Astrocyte (in vitro differentiated cells and primary cell): ENCODE measurements at regions not wholly inside any gene's neighbourhood (a gene's known extent, or its start where the extent isn't known, plus 50 kb on each side); places are given as distances from the start of the nearest gene placed in this dataset.

ENCODE experiments used
- DNase-seq: peaks from one replicate; pipeline ENCODE4 v3.0.0-alpha.2; 2010; ENCODE audit warnings: low read depth
- FAIRE-seq: peaks from 2 replicates; lab custom pipeline; 2011; peaks lifted over from hg19 to GRCh38; lab: Jason Lieb, UNC
- H2AFZ ChIP-seq: 2 replicates; pipeline ENCODE4 v1.6.0; 2012; ENCODE audit warnings: low read depth, low read length, inconsistent platforms
- H3K27ac ChIP-seq: 2 replicates; pipeline ENCODE4 v1.5.1; 2011; ENCODE audit warnings: low read depth, low read length, inconsistent platforms
- H3K27me3 ChIP-seq: 2 replicates; pipeline ENCODE4 v1.6.0; 2011; ENCODE audit warnings: low read length, inconsistent platforms; ENCODE audit not compliant: insufficient read depth
- H3K36me3 ChIP-seq: 2 replicates; pipeline ENCODE4 v1.5.1; 2011; ENCODE audit warnings: low read length, inconsistent platforms; ENCODE audit not compliant: insufficient read depth
- H3K4me1 ChIP-seq: 2 replicates; pipeline ENCODE4 v1.5.1; 2011; ENCODE audit warnings: low read length, inconsistent platforms; ENCODE audit not compliant: insufficient read depth
- H3K4me2 ChIP-seq: 2 replicates; pipeline ENCODE4 v1.6.0; 2012; ENCODE audit warnings: low read length, inconsistent platforms
- H3K4me3 ChIP-seq: 2 replicates; pipeline ENCODE4 v1.5.1; 2011; ENCODE audit warnings: low read depth, mild to moderate bottlenecking, low read length, inconsistent platforms; ENCODE audit not compliant: insufficient read depth
- H3K79me2 ChIP-seq: 2 replicates; pipeline ENCODE4 v1.6.0; 2012; ENCODE audit warnings: mild to moderate bottlenecking, low read length, inconsistent platforms; ENCODE audit not compliant: insufficient read depth
- H3K9ac ChIP-seq: 2 replicates; pipeline ENCODE4 v1.6.0; 2012; ENCODE audit warnings: mild to moderate bottlenecking, low read length, inconsistent platforms
- H3K9me3 ChIP-seq: 2 replicates; pipeline ENCODE4 v1.5.1; 2012; ENCODE audit warnings: low read depth, mild to moderate bottlenecking, low read length, inconsistent platforms; ENCODE audit not compliant: insufficient read depth
- H4K20me1 ChIP-seq: 2 replicates; pipeline ENCODE4 v1.6.0; 2012; ENCODE audit warnings: low read length, inconsistent platforms; ENCODE audit not compliant: insufficient read depth
- H3K27ac Mint-ChIP-seq: one replicate; pipeline ENCODE4 v1.8.0; 2021; ENCODE audit warnings: mild to moderate bottlenecking, mixed read lengths; ENCODE audit not compliant: unreplicated experiment
- H3K27me3 Mint-ChIP-seq: one replicate; pipeline ENCODE4 v1.8.0; 2021; ENCODE audit warnings: low read depth, mixed read lengths; ENCODE audit not compliant: unreplicated experiment
- H3K36me3 Mint-ChIP-seq: one replicate; pipeline ENCODE4 v1.8.0; 2021; ENCODE audit warnings: low read depth, mixed read lengths; ENCODE audit not compliant: unreplicated experiment
- H3K4me1 Mint-ChIP-seq: one replicate; pipeline ENCODE4 v1.8.0; 2021; ENCODE audit warnings: low read depth, mixed read lengths; ENCODE audit not compliant: unreplicated experiment
- H3K4me3 Mint-ChIP-seq: one replicate; pipeline ENCODE4 v1.8.0; 2021; ENCODE audit warnings: mild to moderate bottlenecking, moderate library complexity, mixed read lengths; ENCODE audit not compliant: unreplicated experiment
- H3K9me3 Mint-ChIP-seq: one replicate; pipeline ENCODE4 v1.8.0; 2021; ENCODE audit warnings: mild to moderate bottlenecking, mixed read lengths; ENCODE audit not compliant: unreplicated experiment
- EZH2 ChIP-seq: IDR thresholded peaks from 2 replicates; pipeline ENCODE4 v1.6.1; 2012; ENCODE audit warnings: mild to moderate bottlenecking, low read length, inconsistent platforms; ENCODE audit not compliant: insufficient read depth
- TF ChIP-seq, protein P1 (sequence below): IDR thresholded peaks from 2 replicates; pipeline ENCODE4 v1.5.1; 2011; ENCODE audit warnings: low read depth, mild to moderate bottlenecking, inconsistent platforms, low read length, moderate library complexity; ENCODE audit not compliant: insufficient read depth

DNA sequence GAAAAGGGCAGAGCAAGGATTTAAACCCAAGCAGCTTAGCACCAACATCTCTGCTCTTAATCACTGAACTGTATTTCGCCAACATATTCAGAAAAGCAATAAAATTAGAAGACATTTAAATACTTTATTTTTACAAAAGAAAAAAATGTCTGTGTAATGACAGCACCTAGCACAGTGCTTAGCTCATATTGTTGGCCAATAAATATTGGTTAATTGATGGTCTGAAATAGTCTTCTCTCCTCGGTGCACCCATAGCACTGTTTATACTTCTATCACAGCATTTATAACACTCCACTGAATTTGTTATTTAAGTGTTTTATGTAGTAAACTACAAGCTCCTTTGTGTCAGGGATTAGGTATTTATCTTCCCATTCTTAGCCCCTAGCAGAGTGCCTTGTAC is 70.9 kb upstream of the PLPPR4 start:
- FAIRE-seq: no peak
- Histone ChIP-seq H2AFZ (no peak overlapping the region), H3K27ac (no peak overlapping the region), H4K20me1 (no peaks in the 10 kb centered on the region), H3K27me3 (no peaks in the 10 kb centered on the region), H3K79me2 (no peaks in the 10 kb centered on the region), H3K9me3 (no peaks in the 10 kb centered on the region), H3K4me1 (no peaks in the 10 kb centered on the region), H3K36me3 (no peaks in the 10 kb centered on the region), H3K4me3 (no peak overlapping the region), H3K9ac (no peak overlapping the region), H3K4me2 (no peak overlapping the region)
- Mint-ChIP-seq H3K9me3 (no peaks in the 10 kb centered on the region), H3K27ac (no peak overlapping the region), H3K4me3 (no peak overlapping the region), H3K27me3 (no peaks in the 10 kb centered on the region), H3K36me3 (no peaks in the 10 kb centered on the region), H3K4me1 (no peaks in the 10 kb centered on the region)
- no peak for DNase-seq
- no peak for TF ChIP-seq EZH2
- TF ChIP-seq, protein P1, sequence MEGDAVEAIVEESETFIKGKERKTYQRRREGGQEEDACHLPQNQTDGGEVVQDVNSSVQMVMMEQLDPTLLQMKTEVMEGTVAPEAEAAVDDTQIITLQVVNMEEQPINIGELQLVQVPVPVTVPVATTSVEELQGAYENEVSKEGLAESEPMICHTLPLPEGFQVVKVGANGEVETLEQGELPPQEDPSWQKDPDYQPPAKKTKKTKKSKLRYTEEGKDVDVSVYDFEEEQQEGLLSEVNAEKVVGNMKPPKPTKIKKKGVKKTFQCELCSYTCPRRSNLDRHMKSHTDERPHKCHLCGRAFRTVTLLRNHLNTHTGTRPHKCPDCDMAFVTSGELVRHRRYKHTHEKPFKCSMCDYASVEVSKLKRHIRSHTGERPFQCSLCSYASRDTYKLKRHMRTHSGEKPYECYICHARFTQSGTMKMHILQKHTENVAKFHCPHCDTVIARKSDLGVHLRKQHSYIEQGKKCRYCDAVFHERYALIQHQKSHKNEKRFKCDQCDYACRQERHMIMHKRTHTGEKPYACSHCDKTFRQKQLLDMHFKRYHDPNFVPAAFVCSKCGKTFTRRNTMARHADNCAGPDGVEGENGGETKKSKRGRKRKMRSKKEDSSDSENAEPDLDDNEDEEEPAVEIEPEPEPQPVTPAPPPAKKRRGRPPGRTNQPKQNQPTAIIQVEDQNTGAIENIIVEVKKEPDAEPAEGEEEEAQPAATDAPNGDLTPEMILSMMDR: no peak

GRCh38 chr1:99198393-99198792 is 65.9 kb upstream of the PLPPR4 start:
- Mint-ChIP-seq H3K4me3 (no peak overlapping the region), H3K9me3 (peaks cover 3% of the 10 kb centered on the region), H3K27ac (no peak overlapping the region), H3K4me1 (no peaks in the 10 kb centered on the region), H3K36me3 (no peaks in the 10 kb centered on the region), H3K27me3 (peaks cover 6% of the 10 kb centered on the region)
- DNase-seq: no peak
- TF ChIP-seq EZH2: no peak
- TF ChIP-seq, protein P1: no peak
- Histone ChIP-seq H3K9ac (no peak overlapping the region), H3K79me2 (no peaks in the 10 kb centered on the region), H4K20me1 (no peaks in the 10 kb centered on the region), H3K27ac (no peak overlapping the region), H3K4me1 (no peaks in the 10 kb centered on the region), H3K9me3 (no peaks in the 10 kb centered on the region), H3K36me3 (no peaks in the 10 kb centered on the region), H3K4me2 (no peak overlapping the region), H3K27me3 (no peaks in the 10 kb centered on the region), H2AFZ (no peak overlapping the region), H3K4me3 (no peak overlapping the region)
- FAIRE-seq: no peak

GRCh38 chr1:99207216-99207615 is 57.1 kb upstream of the PLPPR4 start:
- Histone ChIP-seq H2AFZ (no peak overlapping the region), H3K4me1 (no peaks in the 10 kb centered on the region), H3K79me2 (no peaks in the 10 kb centered on the region), H3K4me3 (no peak overlapping the region), H3K9ac (no peak overlapping the region), H3K36me3 (no peaks in the 10 kb centered on the region), H4K20me1 (no peaks in the 10 kb centered on the region), H3K4me2 (no peak overlapping the region), H3K27me3 (no peaks in the 10 kb centered on the region), H3K27ac (no peak overlapping the region), H3K9me3 (no peaks in the 10 kb centered on the region)
- H3K4me1 Mint-ChIP-seq: no peaks in the 10 kb centered on the region
- peaks cover 3% of the 10 kb centered on the region for H3K27me3 Mint-ChIP-seq
- TF ChIP-seq EZH2: no peak
- TF ChIP-seq, protein P1: no peak
- no peak for DNase-seq
- no peak overlapping the region for H3K4me3 Mint-ChIP-seq
- H3K9me3 Mint-ChIP-seq: no peaks in the 10 kb centered on the region
- no peak for FAIRE-seq
- no peaks in the 10 kb centered on the region for H3K36me3 Mint-ChIP-seq
- H3K27ac Mint-ChIP-seq: no peak overlapping the region
